PC-3 (cell line): ENCODE measurements at regions not wholly inside any gene's neighbourhood (a gene's known extent, or its start where the extent isn't known, plus 50 kb on each side); places are given as distances from the start of the nearest gene placed in this dataset.

Experiments
- ATAC-seq: fragments of 200-7000 bp; cut with Tn5 transposase; 2 replicates; pipeline ENCODE4 v1.9.1; 2020; ENCODE audit warnings: mild to moderate bottlenecking, moderate library complexity
- BruUV-seq: library from RNA; stranded (reverse); fragments of 400-500 nt; replicated peaks from 2 replicates; lab custom pipeline; 2021; lab: Mats Ljungman, UMichigan
- CTCF ChIA-PET: fragments of 300-600 bp; sonication (Branson Sonifier 250); formaldehyde crosslinking; loops from one replicate; lab custom pipeline; 2022; ENCODE audit warnings: antibody characterized with exemption; lab: Charles Lee
- POLR2A ChIA-PET: fragments of 300-600 bp; sonication (Branson Sonifier 250); formaldehyde crosslinking; loops from one replicate; lab custom pipeline; 2022; ENCODE audit warnings: antibody characterized with exemption; ENCODE audit not compliant: unreplicated experiment; lab: Charles Lee
- DNase-seq: peaks from one replicate; pipeline ENCODE4 v3.0.0-alpha.2; 2015
- H2AFZ ChIP-seq: fragments of 300-600 bp; sonication (generic); 2 replicates; pipeline ENCODE4 v1.6.0; 2016; ENCODE audit warnings: antibody characterized with exemption, low read length
- H3F3A ChIP-seq: fragments of 300-600 bp; sonication (generic); one replicate; pipeline ENCODE4 v1.6.0; 2017; ENCODE audit warnings: antibody characterized with exemption, low read length, control low read depth, mild to moderate bottlenecking; ENCODE audit not compliant: unreplicated experiment
- H3K27ac ChIP-seq: fragments of 300-600 bp; sonication (generic); 2 replicates; pipeline ENCODE4 v1.5.1; 2016; ENCODE audit warnings: mild to moderate bottlenecking, low read length
- H3K27me3 ChIP-seq: fragments of 300-600 bp; sonication (generic); 2 replicates; pipeline ENCODE4 v1.6.1; 2016; ENCODE audit warnings: low read length, mixed read lengths
- H3K36me3 ChIP-seq: fragments of 300-600 bp; sonication (generic); 2 replicates; pipeline ENCODE4 v1.6.1; 2016; ENCODE audit warnings: low read depth, mixed run types, low read length, mixed read lengths
- H3K4me1 ChIP-seq: fragments of 300-600 bp; sonication (generic); 2 replicates; pipeline ENCODE4 v1.5.1; 2016; ENCODE audit warnings: low read length; ENCODE audit not compliant: insufficient read depth
- H3K4me2 ChIP-seq: fragments of 300-600 bp; sonication (generic); 2 replicates; pipeline ENCODE4 v1.6.0; 2016; ENCODE audit warnings: low read length
- H3K4me3 ChIP-seq: fragments of 300-600 bp; sonication (generic); 2 replicates; pipeline ENCODE4 v1.5.1; 2016; ENCODE audit warnings: mild to moderate bottlenecking, low read length, mixed read lengths
- H3K79me2 ChIP-seq: fragments of 300-600 bp; sonication (generic); 2 replicates; pipeline ENCODE4 v1.6.1; 2017; ENCODE audit warnings: low read length, mixed read lengths
- H3K9ac ChIP-seq: fragments of 300-600 bp; sonication (generic); 2 replicates; pipeline ENCODE4 v1.6.0; 2016; ENCODE audit warnings: mild to moderate bottlenecking, low read length
- H3K9me2 ChIP-seq: fragments of 300-600 bp; sonication (generic); replicated peaks from 2 replicates; pipeline ENCODE4 v1.6.1; 2016; ENCODE audit warnings: mixed run types, low read length, mixed read lengths
- H3K9me3 ChIP-seq: fragments of 300-600 bp; sonication (generic); 2 replicates; pipeline ENCODE4 v1.6.1; 2016; ENCODE audit warnings: low read length, mixed read lengths
- H4K20me1 ChIP-seq: fragments of 300-600 bp; sonication (generic); 2 replicates; pipeline ENCODE4 v1.6.1; 2016; ENCODE audit warnings: low read length, mixed read lengths
- CTCF ChIP-seq: fragments of 300-600 bp; sonication (generic); conservative IDR thresholded peaks from 2 replicates; pipeline ENCODE4 v1.5.1; 2017; ENCODE audit warnings: antibody characterized with exemption, low read depth, mild to moderate bottlenecking, low read length
- EZH2 ChIP-seq: fragments of 300-600 bp; sonication (generic); IDR thresholded peaks from one replicate; pipeline ENCODE4 v1.6.1; 2017; ENCODE audit warnings: antibody characterized with exemption, mild to moderate bottlenecking, low read length; ENCODE audit not compliant: unreplicated experiment
- EZH2phosphoT487 ChIP-seq: fragments of 300-600 bp; sonication (generic); IDR thresholded peaks from 2 replicates; pipeline ENCODE4 v1.6.1; 2018; ENCODE audit warnings: mild to moderate bottlenecking, antibody characterized with exemption, low read length, borderline replicate concordance
- intact Hi-C: fragments of 100-400 bp; cut with micrococcal nuclease; formaldehyde crosslinking; loops from 2 replicates; pipeline ENCODE4 v1.9.0; 2023

- Histone ChIP-seq H3K9me3 (no peaks in the 10 kb centered on the region), H3F3A (no peaks in the 10 kb centered on the region), H2AFZ (no peak overlapping the region), H3K4me3 (no peak overlapping the region), H3K27me3 (no peaks in the 10 kb centered on the region), H3K36me3 (no peaks in the 10 kb centered on the region), H3K9ac (no peak overlapping the region), H3K4me2 (no peak overlapping the region), H3K79me2 (no peaks in the 10 kb centered on the region), H4K20me1 (no peaks in the 10 kb centered on the region), H3K27ac (no peak overlapping the region), H3K4me1 (no peaks in the 10 kb centered on the region), H3K9me2 (no peaks in the 10 kb centered on the region)
- ATAC-seq (no peak), DNase-seq (no peak)
- TF ChIP-seq CTCF (no peak), EZH2 (no peak), EZH2phosphoT487 (no peak)
- POLR2A ChIA-PET = no interaction called here
- BruUV-seq = no TSS peak
- CTCF ChIA-PET = no interaction called here
- intact Hi-C loops = loop anchor here (10.0 kb wide), 1 partner anchor 183 kb away; no protein-coding TSS in a partner anchor
These were observed 87.2 kb upstream of the RGS17 start for GRCh38 chr6:153218184-153218792.

GRCh38 chr6:153216789-153217188 lies 85.7 kb upstream of the RGS17 start:
- no peaks in the 10 kb centered on the region for H3F3A ChIP-seq
- H3K36me3 ChIP-seq = no peaks in the 10 kb centered on the region
- no peak overlapping the region for H3K9ac ChIP-seq
- H3K27ac ChIP-seq = no peak overlapping the region
- no TSS peak for BruUV-seq
- H3K4me1 ChIP-seq = no peaks in the 10 kb centered on the region
- no peaks in the 10 kb centered on the region for H4K20me1 ChIP-seq
- no peak overlapping the region for H3K4me3 ChIP-seq
- no peak overlapping the region for H3K4me2 ChIP-seq
- no peaks in the 10 kb centered on the region for H3K27me3 ChIP-seq
- H3K9me2 ChIP-seq = no peaks in the 10 kb centered on the region
- H3K9me3 ChIP-seq = no peaks in the 10 kb centered on the region
- DNase-seq (no peak), ATAC-seq (no peak)
- no peak overlapping the region for H2AFZ ChIP-seq
- no peak for TF ChIP-seq EZH2
- TF ChIP-seq EZH2phosphoT487 = no peak
- TF ChIP-seq CTCF = no peak
- CTCF ChIA-PET = no interaction called here
- no peaks in the 10 kb centered on the region for H3K79me2 ChIP-seq
- POLR2A ChIA-PET = no interaction called here
- intact Hi-C loops = loop anchor here (10.0 kb wide), 1 partner anchor 182 kb away; no protein-coding TSS in a partner anchor

GRCh38 chr6:153215242-153215641 lies 84.2 kb upstream of the RGS17 start:
- no peak for TF ChIP-seq EZH2phosphoT487
- TF ChIP-seq EZH2 = no peak
- TF ChIP-seq CTCF = no peak
- no peak for ATAC-seq
- DNase-seq = peak; percentile 4
- BruUV-seq = no TSS peak
- ChIA-PET POLR2A (no interaction called here), CTCF (no interaction called here)
- intact Hi-C loops = loop anchor here (10.0 kb wide), 1 partner anchor 180 kb away; no protein-coding TSS in a partner anchor
- Histone ChIP-seq H3K79me2 (no peaks in the 10 kb centered on the region), H2AFZ (no peak overlapping the region), H3K4me1 (no peaks in the 10 kb centered on the region), H3K36me3 (no peaks in the 10 kb centered on the region), H3F3A (no peaks in the 10 kb centered on the region), H3K27ac (no peak overlapping the region), H3K4me3 (no peak overlapping the region), H3K27me3 (no peaks in the 10 kb centered on the region), H3K9me2 (no peaks in the 10 kb centered on the region), H3K4me2 (no peak overlapping the region), H3K9ac (no peak overlapping the region), H3K9me3 (no peaks in the 10 kb centered on the region), H4K20me1 (no peaks in the 10 kb centered on the region)
